ENCODE measurements at regions not wholly inside any gene's neighbourhood (a gene's known extent, or its start where the extent isn't known, plus 50 kb on each side); places are given as distances from the start of the nearest gene placed in this dataset.

- TF ChIP-seq POLR2A (IDR thresholded peaks at IDR 0.05) = no peak
- no peak for TF ChIP-seq CTCF (IDR thresholded peaks at IDR 0.05)
Observed at GRCh38 chr19:20279516-20279915, 112.5 kb downstream of the ZNF486 start.

All from lower leg skin (tissue), 3 donors.